ENCODE measurements at regions not wholly inside any gene's neighbourhood (a gene's known extent, or its start where the extent isn't known, plus 50 kb on each side); places are given as distances from the start of the nearest gene placed in this dataset.

- TF ChIP-seq CTCF (IDR thresholded peaks at IDR 0.05) (no peak), POLR2A (IDR thresholded peaks at IDR 0.05) (no peak)
Measured at GRCh38 chr21:18661842-18662241, 258.3 kb upstream of the TMPRSS15 start.
